Body of pancreas (tissue), 4 donors: ENCODE measurements at regions not wholly inside any gene's neighbourhood (a gene's known extent, or its start where the extent isn't known, plus 50 kb on each side); places are given as distances from the start of the nearest gene placed in this dataset.
"Not testable (repeated sequence)": the region's sequence is repeated elsewhere in the genome, so short reads cannot be mapped to it uniquely, and the experiment has no call there.

ENCODE experiments used
- CTCF ChIP-seq, 7 experiments: fragments of 450-650 bp in 4 of 7; fragments of 200-600 bp in 3 of 7; sonication (generic) in 3 of 7; IDR thresholded peaks; one replicate each; pipeline ENCODE4 v1.5.1; 2016 to 2019; ENCODE audit warnings: antibody characterized with exemption in 7 of 7
- POLR2A ChIP-seq, 3 donors: fragments of 450-650 bp; IDR thresholded peaks; one replicate each; pipeline ENCODE4 v1.6.1; 2016; ENCODE audit warnings: antibody characterized with exemption in 3 of 3, mild to moderate bottlenecking in 2 of 3

GRCh38 chr15:59786466-59786865 is 97.3 kb upstream of the BNIP2 start:
- not testable (repeated sequence) for TF ChIP-seq CTCF, POLR2A (IDR thresholded peaks at IDR 0.05)
